ENCODE measurements at regions not wholly inside any gene's neighbourhood (a gene's known extent, or its start where the extent isn't known, plus 50 kb on each side); places are given as distances from the start of the nearest gene placed in this dataset.

GRCh38 chr11:110890995-110891394 lies 178.8 kb upstream of the ARHGAP20 start:
- DNase-seq (ENCODE audit: low read depth), result no peak
- TF ChIP-seq, protein P1, sequence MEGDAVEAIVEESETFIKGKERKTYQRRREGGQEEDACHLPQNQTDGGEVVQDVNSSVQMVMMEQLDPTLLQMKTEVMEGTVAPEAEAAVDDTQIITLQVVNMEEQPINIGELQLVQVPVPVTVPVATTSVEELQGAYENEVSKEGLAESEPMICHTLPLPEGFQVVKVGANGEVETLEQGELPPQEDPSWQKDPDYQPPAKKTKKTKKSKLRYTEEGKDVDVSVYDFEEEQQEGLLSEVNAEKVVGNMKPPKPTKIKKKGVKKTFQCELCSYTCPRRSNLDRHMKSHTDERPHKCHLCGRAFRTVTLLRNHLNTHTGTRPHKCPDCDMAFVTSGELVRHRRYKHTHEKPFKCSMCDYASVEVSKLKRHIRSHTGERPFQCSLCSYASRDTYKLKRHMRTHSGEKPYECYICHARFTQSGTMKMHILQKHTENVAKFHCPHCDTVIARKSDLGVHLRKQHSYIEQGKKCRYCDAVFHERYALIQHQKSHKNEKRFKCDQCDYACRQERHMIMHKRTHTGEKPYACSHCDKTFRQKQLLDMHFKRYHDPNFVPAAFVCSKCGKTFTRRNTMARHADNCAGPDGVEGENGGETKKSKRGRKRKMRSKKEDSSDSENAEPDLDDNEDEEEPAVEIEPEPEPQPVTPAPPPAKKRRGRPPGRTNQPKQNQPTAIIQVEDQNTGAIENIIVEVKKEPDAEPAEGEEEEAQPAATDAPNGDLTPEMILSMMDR (conservative IDR thresholded peaks at IDR 0.05; ENCODE audit: low read depth, low read length), result no peak
- H3K4me3 ChIP-seq (ENCODE audit: low read length), result no peak overlapping the region

DNA sequence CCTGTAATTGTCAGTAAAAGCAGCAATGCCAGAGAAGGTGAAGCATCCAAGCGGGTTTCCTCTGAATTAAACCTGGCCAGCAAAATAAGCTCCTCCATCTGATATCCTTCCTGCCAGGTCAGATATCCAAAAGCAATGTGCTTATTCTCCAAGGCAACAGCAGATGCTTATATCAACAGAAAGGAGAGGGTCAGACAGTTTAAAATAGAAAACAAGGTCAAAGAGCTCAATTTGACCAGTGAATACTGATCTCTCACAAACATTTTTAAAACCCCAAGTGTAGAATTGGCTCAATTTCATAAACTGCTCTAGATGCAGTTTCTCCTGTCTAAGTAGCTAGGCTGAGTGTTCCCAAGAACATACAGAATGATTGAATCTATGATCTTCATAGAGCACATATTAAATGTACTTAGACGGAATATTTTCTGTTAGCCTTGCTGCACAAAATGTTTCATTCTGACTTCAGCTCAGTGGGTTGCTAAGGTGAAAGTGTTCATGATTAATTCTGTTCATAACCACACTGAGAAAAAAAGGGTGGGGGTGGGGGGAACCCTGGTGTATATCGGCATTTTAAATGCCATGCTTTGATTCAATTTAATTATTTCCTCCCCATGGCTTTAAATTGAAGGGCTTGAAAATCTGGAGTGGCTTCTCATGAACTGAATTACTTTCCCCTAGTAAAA lies 174.2 kb upstream of the ARHGAP20 start:
- TF ChIP-seq, protein P1 (conservative IDR thresholded peaks at IDR 0.05; ENCODE audit: low read depth, low read length), result no peak
- DNase-seq (ENCODE audit: low read depth), result no peak
- no peak overlapping the region for H3K4me3 ChIP-seq (ENCODE audit: low read length)

GRCh38 chr11:110883256-110883655 lies 171.0 kb upstream of the ARHGAP20 start:
- no peak overlapping the region for H3K4me3 ChIP-seq (ENCODE audit: low read length)
- no peak for DNase-seq (ENCODE audit: low read depth)
- TF ChIP-seq, protein P1 (conservative IDR thresholded peaks at IDR 0.05; ENCODE audit: low read depth, low read length), result no peak

- TF ChIP-seq, protein P1 (conservative IDR thresholded peaks at IDR 0.05; ENCODE audit: low read depth, low read length), result no peak
- DNase-seq (ENCODE audit: low read depth), result no peak
- H3K4me3 ChIP-seq (ENCODE audit: low read length), result no peak overlapping the region
Observed at GRCh38 chr11:110878513-110878912, 166.3 kb upstream of the ARHGAP20 start.

DNA sequence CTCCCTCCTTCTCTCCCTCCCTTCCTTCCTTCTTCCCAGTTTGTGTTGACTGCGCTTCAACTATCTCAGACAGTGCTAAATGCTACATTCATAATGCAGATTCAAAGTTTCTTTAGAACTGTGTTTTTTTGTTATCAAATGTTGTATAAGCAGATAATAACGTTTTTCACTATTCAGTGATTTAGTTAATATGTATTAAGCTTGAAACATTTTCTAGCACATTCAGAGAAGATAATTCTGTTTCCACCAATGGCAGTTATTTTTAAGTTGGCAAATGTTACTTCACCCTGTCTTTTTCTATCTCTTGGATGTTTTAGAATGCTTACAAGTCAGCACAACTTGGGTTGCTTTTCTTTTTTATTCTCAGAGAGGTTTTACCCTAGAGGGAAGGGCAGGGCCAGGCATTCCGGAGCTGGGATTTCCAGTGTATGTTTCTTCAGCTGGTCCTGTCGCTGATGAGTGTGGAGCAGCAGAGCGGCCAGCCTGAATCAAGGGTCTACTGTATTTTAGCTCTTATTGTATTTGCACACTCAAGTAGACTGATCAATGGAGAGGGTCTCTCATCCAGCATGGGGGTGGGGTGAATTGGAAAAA lies 162.3 kb upstream of the ARHGAP20 start:
- TF ChIP-seq, protein P1 (conservative IDR thresholded peaks at IDR 0.05; ENCODE audit: low read depth, low read length), result no peak
- DNase-seq (ENCODE audit: low read depth), result no peak
- no peak overlapping the region for H3K4me3 ChIP-seq (ENCODE audit: low read length)

DNA sequence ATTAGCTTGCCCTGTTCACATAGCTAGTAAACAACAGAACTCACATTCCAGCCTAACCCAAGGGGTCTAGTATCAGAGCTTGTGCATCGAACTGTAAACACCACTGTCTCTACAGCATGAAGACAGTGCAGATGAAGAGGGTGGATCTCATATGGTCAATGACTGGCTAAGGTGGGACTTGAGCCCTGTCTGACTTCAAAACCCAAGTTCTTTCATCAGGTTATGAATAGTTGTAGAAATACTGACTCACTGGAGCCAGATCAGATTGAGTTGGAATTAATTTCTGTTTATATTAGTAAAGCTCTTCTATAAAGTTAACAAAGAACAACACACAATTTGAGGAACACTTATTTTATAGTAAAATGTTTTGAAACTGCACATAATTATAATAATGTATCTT lies 161.7 kb upstream of the ARHGAP20 start:
- TF ChIP-seq, protein P1 (conservative IDR thresholded peaks at IDR 0.05; ENCODE audit: low read depth, low read length), result no peak
- no peak for DNase-seq (ENCODE audit: low read depth)
- no peak overlapping the region for H3K4me3 ChIP-seq (ENCODE audit: low read length)
